HEK293 (cell line): ENCODE measurements at regions not wholly inside any gene's neighbourhood (a gene's known extent, or its start where the extent isn't known, plus 50 kb on each side); places are given as distances from the start of the nearest gene placed in this dataset.

Source experiments
- BCL11B ChIP-seq: fragments of 450-650 bp; formaldehyde crosslinking; IDR thresholded peaks from 2 replicates; pipeline ENCODE4 v1.5.1; 2016; ENCODE audit warnings: low read depth, missing biosample characterization, missing genetic modification characterization
- GFI1B ChIP-seq: fragments of 450-650 bp; formaldehyde crosslinking; IDR thresholded peaks from 2 replicates; pipeline ENCODE4 v1.5.1; 2016; ENCODE audit warnings: missing biosample characterization, missing genetic modification characterization
- GLIS2 ChIP-seq: fragments of 450-650 bp; formaldehyde crosslinking; IDR thresholded peaks from 2 replicates; pipeline ENCODE4 v1.5.1; 2016; ENCODE audit warnings: missing biosample characterization, missing genetic modification characterization
- ZFP69B ChIP-seq: fragments of 450-650 bp; formaldehyde crosslinking; IDR thresholded peaks from 2 replicates; pipeline ENCODE4 v1.5.1; 2016; ENCODE audit warnings: missing biosample characterization, missing genetic modification characterization
- ZNF10 ChIP-seq: fragments of 450-650 bp; formaldehyde crosslinking; IDR thresholded peaks from 2 replicates; pipeline ENCODE4 v1.5.1; 2017; ENCODE audit warnings: missing biosample characterization, missing genetic modification characterization
- ZNF121 ChIP-seq: fragments of 450-650 bp; formaldehyde crosslinking; IDR thresholded peaks from 2 replicates; pipeline ENCODE4 v1.5.1; 2016; ENCODE audit warnings: missing biosample characterization, missing genetic modification characterization
- ZNF138 ChIP-seq: fragments of 450-650 bp; formaldehyde crosslinking; IDR thresholded peaks from 2 replicates; pipeline ENCODE4 v1.5.1; 2016; ENCODE audit warnings: missing biosample characterization, missing genetic modification characterization, borderline replicate concordance
- ZNF274 ChIP-seq, 2 experiments: fragments of 200-500 bp in 1 of 2; fragments of 450-650 bp in 1 of 2; sonication (Bioruptor generic) in 1 of 2; formaldehyde crosslinking in 1 of 2; IDR thresholded peaks; 2 replicates each; pipeline versions ENCODE4 v1.5.1 to v1.6.1; 2014 to 2016; ENCODE audit warnings: borderline replicate concordance in 1 of 2, inconsistent platforms in 1 of 2, low read length in 1 of 2, missing biosample characterization in 1 of 2, missing genetic modification characterization in 1 of 2
- ZNF37A ChIP-seq: fragments of 450-650 bp; IDR thresholded peaks from 2 replicates; pipeline ENCODE4 v1.5.1; 2018; ENCODE audit warnings: missing biosample characterization, missing genetic modification characterization
- TF ChIP-seq, protein P1 (sequence below): fragments of 450-650 bp; formaldehyde crosslinking; IDR thresholded peaks from 2 replicates; pipeline ENCODE4 v1.5.1; 2016; ENCODE audit warnings: missing biosample characterization, missing genetic modification characterization
- TF ChIP-seq, protein P2 (sequence below): fragments of 450-650 bp; formaldehyde crosslinking; IDR thresholded peaks from 2 replicates; pipeline ENCODE4 v1.5.1; 2016; ENCODE audit warnings: missing biosample characterization, missing genetic modification characterization
- TF ChIP-seq, protein P3 (sequence below): fragments of 450-650 bp; formaldehyde crosslinking; IDR thresholded peaks from 2 replicates; pipeline ENCODE4 v1.5.1; 2016; ENCODE audit warnings: missing biosample characterization, missing genetic modification characterization, borderline replicate concordance

DNA sequence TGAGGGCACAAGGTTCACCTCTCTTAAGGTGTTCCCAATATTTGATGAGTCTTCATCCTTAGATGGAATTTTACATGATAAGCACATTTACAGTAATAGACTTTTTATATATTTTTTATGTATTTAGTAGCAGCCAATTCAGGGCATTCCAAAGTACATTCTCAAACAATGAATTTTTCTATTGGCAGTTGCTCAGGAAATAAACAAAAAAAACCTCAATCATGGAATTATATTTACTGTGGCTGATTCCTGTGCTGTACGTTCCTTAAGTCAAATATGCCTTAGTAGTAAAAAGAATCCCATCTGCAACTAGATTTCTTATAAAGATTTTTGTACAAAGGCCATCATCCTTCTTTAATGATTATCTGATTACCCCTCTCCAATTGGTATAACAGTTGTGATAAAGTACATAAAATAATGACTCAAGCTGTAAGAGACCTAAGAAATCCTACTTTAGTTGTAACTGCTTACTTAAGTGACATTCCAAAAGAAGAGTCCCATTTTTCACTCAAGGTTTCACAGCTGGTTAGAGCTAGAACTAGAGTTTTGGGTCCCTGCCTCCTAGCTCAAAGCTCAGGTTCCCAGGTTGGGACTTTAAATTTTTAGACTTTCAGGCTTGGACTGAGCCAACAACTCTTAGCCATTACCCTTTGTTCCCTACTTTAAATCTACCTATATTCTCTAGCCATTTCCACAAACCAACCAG lies 152.7 kb downstream of the FHIP1A start:
- TF ChIP-seq, protein P1, sequence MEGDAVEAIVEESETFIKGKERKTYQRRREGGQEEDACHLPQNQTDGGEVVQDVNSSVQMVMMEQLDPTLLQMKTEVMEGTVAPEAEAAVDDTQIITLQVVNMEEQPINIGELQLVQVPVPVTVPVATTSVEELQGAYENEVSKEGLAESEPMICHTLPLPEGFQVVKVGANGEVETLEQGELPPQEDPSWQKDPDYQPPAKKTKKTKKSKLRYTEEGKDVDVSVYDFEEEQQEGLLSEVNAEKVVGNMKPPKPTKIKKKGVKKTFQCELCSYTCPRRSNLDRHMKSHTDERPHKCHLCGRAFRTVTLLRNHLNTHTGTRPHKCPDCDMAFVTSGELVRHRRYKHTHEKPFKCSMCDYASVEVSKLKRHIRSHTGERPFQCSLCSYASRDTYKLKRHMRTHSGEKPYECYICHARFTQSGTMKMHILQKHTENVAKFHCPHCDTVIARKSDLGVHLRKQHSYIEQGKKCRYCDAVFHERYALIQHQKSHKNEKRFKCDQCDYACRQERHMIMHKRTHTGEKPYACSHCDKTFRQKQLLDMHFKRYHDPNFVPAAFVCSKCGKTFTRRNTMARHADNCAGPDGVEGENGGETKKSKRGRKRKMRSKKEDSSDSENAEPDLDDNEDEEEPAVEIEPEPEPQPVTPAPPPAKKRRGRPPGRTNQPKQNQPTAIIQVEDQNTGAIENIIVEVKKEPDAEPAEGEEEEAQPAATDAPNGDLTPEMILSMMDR, result no peak
- TF ChIP-seq ZNF274 (IDR thresholded peaks at IDR 0.05; ENCODE audit: low read length) (no peak), ZNF274 (tag by site-specific recombination; IDR thresholded peaks at IDR 0.05; ENCODE audit: borderline replicate concordance) (no peak), ZNF37A (no peak), ZNF138 (tag by site-specific recombination) (no peak), BCL11B (tag by site-specific recombination) (no peak), GLIS2 (no peak), GFI1B (tag by site-specific recombination) (no peak), ZFP69B (no peak), ZNF10 (tag by site-specific recombination) (no peak), ZNF121 (tag by site-specific recombination) (no peak)
- TF ChIP-seq, protein P2, sequence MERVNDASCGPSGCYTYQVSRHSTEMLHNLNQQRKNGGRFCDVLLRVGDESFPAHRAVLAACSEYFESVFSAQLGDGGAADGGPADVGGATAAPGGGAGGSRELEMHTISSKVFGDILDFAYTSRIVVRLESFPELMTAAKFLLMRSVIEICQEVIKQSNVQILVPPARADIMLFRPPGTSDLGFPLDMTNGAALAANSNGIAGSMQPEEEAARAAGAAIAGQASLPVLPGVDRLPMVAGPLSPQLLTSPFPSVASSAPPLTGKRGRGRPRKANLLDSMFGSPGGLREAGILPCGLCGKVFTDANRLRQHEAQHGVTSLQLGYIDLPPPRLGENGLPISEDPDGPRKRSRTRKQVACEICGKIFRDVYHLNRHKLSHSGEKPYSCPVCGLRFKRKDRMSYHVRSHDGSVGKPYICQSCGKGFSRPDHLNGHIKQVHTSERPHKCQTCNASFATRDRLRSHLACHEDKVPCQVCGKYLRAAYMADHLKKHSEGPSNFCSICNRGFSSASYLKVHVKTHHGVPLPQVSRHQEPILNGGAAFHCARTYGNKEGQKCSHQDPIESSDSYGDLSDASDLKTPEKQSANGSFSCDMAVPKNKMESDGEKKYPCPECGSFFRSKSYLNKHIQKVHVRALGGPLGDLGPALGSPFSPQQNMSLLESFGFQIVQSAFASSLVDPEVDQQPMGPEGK (tag by site-specific recombination), result no peak
- TF ChIP-seq, protein P3, sequence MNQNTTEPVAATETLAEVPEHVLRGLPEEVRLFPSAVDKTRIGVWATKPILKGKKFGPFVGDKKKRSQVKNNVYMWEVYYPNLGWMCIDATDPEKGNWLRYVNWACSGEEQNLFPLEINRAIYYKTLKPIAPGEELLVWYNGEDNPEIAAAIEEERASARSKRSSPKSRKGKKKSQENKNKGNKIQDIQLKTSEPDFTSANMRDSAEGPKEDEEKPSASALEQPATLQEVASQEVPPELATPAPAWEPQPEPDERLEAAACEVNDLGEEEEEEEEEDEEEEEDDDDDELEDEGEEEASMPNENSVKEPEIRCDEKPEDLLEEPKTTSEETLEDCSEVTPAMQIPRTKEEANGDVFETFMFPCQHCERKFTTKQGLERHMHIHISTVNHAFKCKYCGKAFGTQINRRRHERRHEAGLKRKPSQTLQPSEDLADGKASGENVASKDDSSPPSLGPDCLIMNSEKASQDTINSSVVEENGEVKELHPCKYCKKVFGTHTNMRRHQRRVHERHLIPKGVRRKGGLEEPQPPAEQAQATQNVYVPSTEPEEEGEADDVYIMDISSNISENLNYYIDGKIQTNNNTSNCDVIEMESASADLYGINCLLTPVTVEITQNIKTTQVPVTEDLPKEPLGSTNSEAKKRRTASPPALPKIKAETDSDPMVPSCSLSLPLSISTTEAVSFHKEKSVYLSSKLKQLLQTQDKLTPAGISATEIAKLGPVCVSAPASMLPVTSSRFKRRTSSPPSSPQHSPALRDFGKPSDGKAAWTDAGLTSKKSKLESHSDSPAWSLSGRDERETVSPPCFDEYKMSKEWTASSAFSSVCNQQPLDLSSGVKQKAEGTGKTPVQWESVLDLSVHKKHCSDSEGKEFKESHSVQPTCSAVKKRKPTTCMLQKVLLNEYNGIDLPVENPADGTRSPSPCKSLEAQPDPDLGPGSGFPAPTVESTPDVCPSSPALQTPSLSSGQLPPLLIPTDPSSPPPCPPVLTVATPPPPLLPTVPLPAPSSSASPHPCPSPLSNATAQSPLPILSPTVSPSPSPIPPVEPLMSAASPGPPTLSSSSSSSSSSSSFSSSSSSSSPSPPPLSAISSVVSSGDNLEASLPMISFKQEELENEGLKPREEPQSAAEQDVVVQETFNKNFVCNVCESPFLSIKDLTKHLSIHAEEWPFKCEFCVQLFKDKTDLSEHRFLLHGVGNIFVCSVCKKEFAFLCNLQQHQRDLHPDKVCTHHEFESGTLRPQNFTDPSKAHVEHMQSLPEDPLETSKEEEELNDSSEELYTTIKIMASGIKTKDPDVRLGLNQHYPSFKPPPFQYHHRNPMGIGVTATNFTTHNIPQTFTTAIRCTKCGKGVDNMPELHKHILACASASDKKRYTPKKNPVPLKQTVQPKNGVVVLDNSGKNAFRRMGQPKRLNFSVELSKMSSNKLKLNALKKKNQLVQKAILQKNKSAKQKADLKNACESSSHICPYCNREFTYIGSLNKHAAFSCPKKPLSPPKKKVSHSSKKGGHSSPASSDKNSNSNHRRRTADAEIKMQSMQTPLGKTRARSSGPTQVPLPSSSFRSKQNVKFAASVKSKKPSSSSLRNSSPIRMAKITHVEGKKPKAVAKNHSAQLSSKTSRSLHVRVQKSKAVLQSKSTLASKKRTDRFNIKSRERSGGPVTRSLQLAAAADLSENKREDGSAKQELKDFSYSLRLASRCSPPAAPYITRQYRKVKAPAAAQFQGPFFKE (tag by site-specific recombination), result no peak
